Choroid plexus epithelial cell (primary cell): ENCODE measurements at regions not wholly inside any gene's neighbourhood (a gene's known extent, or its start where the extent isn't known, plus 50 kb on each side); places are given as distances from the start of the nearest gene placed in this dataset.

Experiments used
- DNase-seq: peaks from one replicate; pipeline ENCODE4 v3.0.0-alpha.2; 2010; ENCODE audit warnings: low read depth
- H3K4me3 ChIP-seq: 2 replicates; pipeline ENCODE4 v1.5.1; 2011; ENCODE audit warnings: low read depth, mild to moderate bottlenecking, control low read depth, low read length, moderate library complexity
- TF ChIP-seq, protein P1 (sequence below): conservative IDR thresholded peaks from 2 replicates; pipeline ENCODE4 v1.5.1; 2011; ENCODE audit warnings: low read depth, mild to moderate bottlenecking, control low read depth, inconsistent platforms, low read length, moderate library complexity

DNA sequence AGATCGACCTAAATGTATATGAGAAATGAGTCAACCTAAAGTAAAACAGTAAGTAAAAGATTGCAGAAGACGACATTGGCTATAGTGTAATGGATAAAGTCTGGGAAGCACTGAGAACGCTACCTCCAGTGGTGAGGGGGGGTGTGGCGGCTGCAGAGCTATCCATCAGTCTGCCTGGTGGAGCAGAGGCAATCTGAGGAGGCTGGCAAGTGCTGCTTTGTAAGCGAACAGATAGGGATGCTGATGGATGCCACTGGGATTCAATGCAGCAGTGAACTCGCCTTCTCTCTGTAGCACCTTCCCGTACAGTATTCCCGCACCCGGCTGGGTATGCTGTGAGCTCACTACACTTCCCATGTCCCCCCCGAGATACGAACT, 261.5 kb downstream of the NSG2 start:
- no peak overlapping the region for H3K4me3 ChIP-seq
- TF ChIP-seq, protein P1, sequence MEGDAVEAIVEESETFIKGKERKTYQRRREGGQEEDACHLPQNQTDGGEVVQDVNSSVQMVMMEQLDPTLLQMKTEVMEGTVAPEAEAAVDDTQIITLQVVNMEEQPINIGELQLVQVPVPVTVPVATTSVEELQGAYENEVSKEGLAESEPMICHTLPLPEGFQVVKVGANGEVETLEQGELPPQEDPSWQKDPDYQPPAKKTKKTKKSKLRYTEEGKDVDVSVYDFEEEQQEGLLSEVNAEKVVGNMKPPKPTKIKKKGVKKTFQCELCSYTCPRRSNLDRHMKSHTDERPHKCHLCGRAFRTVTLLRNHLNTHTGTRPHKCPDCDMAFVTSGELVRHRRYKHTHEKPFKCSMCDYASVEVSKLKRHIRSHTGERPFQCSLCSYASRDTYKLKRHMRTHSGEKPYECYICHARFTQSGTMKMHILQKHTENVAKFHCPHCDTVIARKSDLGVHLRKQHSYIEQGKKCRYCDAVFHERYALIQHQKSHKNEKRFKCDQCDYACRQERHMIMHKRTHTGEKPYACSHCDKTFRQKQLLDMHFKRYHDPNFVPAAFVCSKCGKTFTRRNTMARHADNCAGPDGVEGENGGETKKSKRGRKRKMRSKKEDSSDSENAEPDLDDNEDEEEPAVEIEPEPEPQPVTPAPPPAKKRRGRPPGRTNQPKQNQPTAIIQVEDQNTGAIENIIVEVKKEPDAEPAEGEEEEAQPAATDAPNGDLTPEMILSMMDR = no peak
- DNase-seq = no peak

DNA sequence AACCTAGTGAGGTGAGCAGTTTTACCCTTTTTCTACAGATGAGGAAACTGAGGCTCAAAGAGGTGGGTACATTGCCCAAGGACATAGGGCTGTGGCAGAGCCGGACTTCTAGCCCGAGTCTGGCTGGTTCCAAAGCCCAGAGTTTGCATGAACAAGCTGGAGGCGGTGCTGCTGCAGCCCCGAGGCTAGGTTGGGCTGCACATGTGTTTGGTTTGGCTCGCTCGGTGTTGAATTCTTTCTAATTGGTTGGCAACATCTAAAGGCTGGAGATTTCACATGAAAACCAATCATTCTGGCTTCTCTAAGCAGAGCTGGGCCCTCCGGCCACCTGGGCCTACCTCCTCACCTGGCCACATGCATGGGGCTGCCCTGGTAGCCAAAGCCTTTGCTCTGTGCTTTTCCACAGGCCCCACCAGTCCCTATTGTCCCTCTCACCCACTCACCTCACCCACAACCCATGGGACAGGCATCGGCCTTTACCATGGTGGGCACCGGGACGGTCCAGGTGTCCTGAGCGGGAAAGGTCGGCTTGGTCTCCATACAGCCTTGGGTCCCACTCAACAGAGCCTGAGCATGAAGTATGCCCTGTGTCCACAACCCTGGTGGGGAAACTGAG, 262.3 kb downstream of the NSG2 start:
- DNase-seq = no peak
- H3K4me3 ChIP-seq = no peak overlapping the region
- TF ChIP-seq, protein P1 = no peak

DNA sequence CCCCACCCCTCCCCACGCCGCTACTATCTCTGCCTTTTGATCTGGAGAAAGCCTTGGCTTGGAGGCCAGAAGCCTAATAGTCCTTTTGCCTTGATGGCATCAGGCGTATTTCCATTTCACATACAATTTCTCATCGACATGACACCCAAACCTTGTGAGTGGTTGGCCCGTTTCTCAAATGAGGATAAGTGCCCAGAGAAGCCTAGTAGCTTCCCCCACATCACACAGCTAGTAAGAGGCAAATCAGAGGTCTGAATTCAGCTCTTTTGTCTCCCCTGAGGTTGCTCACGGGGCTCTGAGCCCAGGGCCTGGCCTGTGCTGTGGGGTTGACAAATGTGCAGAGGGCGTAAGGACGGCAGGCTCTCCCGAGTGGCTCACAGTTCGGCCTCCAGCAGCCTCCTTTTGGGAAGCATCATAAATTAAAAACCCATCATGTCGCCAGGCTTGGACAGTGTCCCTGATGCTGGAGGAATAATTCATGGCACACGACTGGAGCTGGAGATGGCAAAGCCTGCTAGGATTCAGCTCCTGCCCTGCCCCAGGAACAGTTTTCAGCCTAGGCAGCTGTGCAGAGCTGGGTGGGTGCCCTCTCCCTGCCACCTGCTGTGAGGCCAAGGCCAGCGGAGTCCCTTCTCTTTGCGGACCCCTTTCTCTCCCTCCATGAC, 263.8 kb downstream of the NSG2 start:
- no peak overlapping the region for H3K4me3 ChIP-seq
- no peak for DNase-seq
- TF ChIP-seq, protein P1 = no peak

DNA sequence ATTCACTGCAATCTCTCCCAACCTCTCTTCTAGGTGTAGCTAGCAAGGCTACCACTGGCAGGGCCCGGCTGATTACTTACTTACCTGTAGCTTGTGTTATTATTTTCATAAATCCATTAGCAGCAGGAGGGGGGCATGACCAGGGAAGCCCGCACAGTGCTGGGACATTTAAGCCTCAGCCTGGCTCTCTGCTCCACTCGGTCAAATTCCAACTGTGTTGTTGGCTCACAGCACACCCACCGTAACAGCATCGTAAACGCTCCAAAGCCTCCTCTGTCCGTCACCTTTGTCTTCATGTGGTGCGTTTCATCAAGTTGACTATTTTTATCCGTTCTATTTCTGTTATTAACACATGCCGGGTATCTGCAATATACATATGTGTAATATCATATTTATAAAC, 264.7 kb downstream of the NSG2 start:
- DNase-seq = no peak
- TF ChIP-seq, protein P1 = no peak
- no peak overlapping the region for H3K4me3 ChIP-seq

DNA sequence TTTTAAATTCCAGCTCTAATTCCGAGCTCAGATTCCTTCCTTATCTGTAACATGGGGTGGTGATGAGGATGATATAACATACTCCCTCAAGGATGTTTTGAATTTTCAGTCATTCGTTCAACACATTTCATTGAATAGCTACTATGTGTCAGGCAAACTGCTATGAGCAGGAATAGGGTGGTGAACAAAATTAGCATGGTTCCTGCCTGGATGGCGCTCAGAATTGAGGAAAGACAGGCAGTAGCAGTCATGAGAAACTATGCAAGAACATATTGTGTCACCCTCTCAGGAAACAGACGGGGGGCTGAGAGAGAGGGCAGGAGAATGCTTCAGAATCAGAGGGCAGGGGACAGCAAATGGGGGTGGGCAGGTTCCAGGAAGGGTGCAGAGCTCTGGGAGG, 265.2 kb downstream of the NSG2 start:
- no peak for DNase-seq
- no peak overlapping the region for H3K4me3 ChIP-seq
- TF ChIP-seq, protein P1 = no peak

DNA sequence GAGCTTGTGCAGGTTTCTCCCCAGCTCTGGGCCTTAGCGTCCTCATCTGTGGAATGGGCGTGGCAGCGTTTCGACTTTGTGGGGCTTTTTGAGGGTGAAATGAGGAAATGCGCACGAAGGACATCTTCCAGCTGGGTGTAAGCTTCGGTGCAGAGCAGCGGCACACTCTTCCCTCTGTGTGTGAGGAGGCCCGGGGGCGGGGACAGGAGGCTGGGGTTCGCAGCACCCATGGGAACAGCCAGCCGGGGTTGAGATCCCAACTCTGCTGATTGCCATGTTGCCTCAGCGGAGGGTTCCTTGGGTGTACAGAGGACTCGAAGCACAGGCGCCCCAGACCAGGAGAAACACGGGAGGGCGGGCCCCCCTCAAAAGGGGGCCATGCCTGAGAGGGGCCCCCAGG, 265.6 kb downstream of the NSG2 start:
- DNase-seq = no peak
- TF ChIP-seq, protein P1 = no peak
- no peak overlapping the region for H3K4me3 ChIP-seq

DNA sequence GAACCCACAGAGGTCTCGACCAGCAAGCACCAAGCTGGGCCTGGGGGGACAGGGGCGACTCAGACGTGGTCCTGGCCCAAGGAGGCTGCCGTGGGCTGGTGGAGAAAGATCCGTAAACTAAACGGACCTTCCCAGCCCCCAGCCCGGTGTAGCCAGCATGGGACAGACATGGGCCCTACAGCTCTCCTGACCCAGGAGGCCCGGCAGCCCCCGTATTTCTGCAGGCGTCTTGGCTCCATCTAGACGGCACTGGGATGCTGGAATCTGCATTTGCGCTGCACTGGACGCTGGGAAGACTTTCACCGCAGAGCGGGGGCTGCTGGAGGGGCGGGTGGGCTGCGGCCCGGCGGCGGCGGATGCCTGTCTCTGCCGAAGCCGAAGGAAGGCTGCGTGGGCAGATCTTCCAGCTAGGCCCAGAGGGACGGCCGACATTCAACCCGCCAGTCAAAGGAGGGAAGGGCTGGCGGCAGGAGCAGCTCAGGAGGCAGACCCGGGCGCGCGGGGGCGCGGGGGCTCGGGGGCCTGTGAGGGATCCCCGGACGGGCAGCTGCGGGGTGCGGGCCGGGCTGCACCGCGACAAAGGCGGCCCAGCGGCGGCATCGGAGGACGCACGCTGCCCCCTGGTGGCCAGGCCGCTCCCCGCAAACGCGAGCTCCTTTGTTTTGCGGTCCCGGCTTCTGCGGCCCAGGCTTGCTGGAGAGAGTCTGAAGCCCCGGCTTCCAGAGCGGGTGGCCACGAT, 266.2 kb downstream of the NSG2 start:
- peak overlapping the region; percentile 50 for H3K4me3 ChIP-seq
- peak; percentile 65 for DNase-seq
- TF ChIP-seq, protein P1 = peak; percentile 72
